ENCODE measurements at regions not wholly inside any gene's neighbourhood (a gene's known extent, or its start where the extent isn't known, plus 50 kb on each side); places are given as distances from the start of the nearest gene placed in this dataset.

- TF ChIP-seq, protein P1, sequence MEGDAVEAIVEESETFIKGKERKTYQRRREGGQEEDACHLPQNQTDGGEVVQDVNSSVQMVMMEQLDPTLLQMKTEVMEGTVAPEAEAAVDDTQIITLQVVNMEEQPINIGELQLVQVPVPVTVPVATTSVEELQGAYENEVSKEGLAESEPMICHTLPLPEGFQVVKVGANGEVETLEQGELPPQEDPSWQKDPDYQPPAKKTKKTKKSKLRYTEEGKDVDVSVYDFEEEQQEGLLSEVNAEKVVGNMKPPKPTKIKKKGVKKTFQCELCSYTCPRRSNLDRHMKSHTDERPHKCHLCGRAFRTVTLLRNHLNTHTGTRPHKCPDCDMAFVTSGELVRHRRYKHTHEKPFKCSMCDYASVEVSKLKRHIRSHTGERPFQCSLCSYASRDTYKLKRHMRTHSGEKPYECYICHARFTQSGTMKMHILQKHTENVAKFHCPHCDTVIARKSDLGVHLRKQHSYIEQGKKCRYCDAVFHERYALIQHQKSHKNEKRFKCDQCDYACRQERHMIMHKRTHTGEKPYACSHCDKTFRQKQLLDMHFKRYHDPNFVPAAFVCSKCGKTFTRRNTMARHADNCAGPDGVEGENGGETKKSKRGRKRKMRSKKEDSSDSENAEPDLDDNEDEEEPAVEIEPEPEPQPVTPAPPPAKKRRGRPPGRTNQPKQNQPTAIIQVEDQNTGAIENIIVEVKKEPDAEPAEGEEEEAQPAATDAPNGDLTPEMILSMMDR (IDR thresholded peaks at IDR 0.05) = no peak
- TF ChIP-seq POLR2A (IDR thresholded peaks at IDR 0.05) (no peak), POLR2AphosphoS5 (IDR thresholded peaks at IDR 0.05) (no peak)
Measured at GRCh38 chr21:36606983-36607325, 92.0 kb upstream of the SIM2 start.
